ENCODE measurements at regions not wholly inside any gene's neighbourhood (a gene's known extent, or its start where the extent isn't known, plus 50 kb on each side); places are given as distances from the start of the nearest gene placed in this dataset.

GRCh38 chr3:117671722-117672318 is 962.2 kb downstream of the TUSC7 start:
- TF ChIP-seq CTCF (IDR thresholded peaks at IDR 0.05) = no peak
- TF ChIP-seq POLR2A (IDR thresholded peaks at IDR 0.05) = no peak

Measured in right lobe of liver (tissue), 4 donors.